GM10266 (cell line): ENCODE measurements at regions not wholly inside any gene's neighbourhood (a gene's known extent, or its start where the extent isn't known, plus 50 kb on each side); places are given as distances from the start of the nearest gene placed in this dataset.

Experiments used
- DNase-seq: peaks from one replicate; pipeline ENCODE4 v3.0.0; 2012; ENCODE audit errors: extremely low spot score
- TF ChIP-seq, protein P1 (sequence below): IDR thresholded peaks from 2 replicates; pipeline ENCODE4 v1.5.1; 2012; ENCODE audit warnings: mild to moderate bottlenecking, low read depth; ENCODE audit not compliant: control insufficient read depth, insufficient read depth; ENCODE audit errors: missing control alignments

DNA sequence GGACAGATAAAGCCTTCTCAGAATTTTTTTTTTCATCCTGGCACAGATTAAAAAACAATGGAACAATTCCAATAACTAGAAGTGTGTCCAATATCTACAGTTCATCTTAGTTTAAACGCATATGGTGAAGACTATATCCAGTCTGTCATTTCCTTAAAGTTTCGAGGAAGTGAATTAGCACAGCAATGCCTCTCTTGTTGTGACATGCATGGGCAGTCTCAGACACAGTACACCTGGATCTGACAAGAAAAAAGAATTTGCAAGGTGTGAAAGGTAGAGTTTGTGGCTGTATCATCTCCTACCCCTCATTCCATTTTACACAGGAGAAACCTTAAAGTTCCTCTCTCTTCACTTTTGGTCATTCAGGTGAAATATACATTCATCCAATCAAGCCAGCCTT is 100.6 kb upstream of the ADAMTS19 start:
- TF ChIP-seq, protein P1, sequence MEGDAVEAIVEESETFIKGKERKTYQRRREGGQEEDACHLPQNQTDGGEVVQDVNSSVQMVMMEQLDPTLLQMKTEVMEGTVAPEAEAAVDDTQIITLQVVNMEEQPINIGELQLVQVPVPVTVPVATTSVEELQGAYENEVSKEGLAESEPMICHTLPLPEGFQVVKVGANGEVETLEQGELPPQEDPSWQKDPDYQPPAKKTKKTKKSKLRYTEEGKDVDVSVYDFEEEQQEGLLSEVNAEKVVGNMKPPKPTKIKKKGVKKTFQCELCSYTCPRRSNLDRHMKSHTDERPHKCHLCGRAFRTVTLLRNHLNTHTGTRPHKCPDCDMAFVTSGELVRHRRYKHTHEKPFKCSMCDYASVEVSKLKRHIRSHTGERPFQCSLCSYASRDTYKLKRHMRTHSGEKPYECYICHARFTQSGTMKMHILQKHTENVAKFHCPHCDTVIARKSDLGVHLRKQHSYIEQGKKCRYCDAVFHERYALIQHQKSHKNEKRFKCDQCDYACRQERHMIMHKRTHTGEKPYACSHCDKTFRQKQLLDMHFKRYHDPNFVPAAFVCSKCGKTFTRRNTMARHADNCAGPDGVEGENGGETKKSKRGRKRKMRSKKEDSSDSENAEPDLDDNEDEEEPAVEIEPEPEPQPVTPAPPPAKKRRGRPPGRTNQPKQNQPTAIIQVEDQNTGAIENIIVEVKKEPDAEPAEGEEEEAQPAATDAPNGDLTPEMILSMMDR = no peak
- DNase-seq = no peak

DNA sequence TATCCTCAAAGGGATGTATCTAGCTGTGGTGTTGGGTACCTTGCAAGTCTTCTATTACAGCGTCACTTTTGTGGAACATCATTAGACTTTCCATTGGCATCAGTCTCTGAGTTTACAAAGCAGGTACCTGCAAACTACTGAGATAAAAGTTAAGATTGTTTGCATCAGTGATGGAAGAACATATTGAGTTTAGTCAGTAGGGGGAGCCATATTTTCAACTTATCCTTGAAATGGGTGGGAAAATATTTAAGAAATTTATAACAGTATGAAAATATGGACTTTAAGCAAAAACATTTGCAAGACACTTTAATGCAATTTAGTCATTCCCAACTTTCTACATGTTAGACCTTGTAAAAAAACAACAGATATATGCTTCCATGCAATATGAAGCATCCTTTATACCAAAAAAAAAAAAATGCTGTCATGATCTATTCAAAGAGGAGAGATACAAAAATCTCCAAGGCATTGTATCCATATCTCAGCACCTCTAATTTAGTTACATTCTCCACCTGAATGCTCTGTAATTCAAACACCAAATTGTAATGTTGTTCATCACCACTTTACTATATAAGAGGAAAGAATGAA is 98.6 kb upstream of the ADAMTS19 start:
- DNase-seq = no peak
- TF ChIP-seq, protein P1 = peak; percentile 32

DNA sequence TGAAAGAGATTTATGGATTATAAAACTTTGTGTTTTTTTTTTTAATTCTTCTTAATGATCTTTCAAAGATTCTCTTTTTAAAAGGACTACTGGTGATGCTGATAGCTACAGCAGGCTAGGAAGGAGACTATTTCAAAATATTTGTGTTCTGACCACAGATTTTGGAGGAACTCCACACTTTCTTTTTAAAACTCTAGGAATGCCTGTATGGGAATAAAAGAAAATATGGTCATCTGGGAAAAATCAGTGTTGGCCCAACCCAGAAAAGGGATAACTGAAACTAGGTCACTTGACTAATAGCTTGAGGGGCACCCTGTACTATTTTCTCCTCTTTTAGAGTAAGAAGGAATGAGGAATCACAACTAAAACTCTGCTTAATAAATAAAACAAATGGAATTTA is 97.6 kb upstream of the ADAMTS19 start:
- DNase-seq = no peak
- TF ChIP-seq, protein P1 = no peak

DNA sequence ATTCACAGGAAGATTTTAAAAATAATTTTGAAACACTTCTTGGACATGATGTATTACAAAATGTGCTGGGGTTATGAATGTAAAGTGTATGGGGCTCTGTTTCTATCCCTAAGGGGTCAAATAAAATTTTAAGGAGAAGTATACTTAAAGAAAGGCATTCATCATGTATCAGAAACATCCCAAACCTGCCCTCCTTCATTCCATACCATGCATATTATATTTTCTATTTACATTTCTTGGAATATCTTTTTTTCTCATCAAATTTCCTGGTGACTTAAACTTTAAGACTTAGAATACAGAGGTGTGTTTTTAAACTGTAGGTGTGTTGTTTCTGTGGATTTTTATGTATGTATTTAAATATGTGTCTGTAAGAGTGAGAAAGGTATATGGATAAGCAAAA is 96.1 kb upstream of the ADAMTS19 start:
- DNase-seq = no peak
- TF ChIP-seq, protein P1 = no peak

DNA sequence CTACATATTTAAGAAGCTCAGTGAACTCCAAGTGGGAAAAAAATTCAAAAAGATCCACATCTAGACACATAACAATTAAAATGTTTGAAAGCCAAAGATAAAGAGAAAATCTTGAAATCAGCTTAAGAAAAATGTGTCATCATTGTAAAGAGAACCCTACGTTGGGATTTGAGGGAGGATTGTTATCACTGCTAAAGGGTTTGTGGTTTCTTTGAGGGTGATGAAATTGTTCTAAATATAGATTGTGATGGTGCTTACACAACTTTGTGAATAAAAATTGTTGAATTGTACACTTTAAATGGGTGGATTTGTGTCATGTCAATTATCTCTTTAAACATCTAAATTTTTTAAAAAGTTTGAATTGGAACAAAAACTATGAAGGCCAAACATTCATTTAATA is 92.2 kb upstream of the ADAMTS19 start:
- TF ChIP-seq, protein P1 = no peak
- DNase-seq = no peak

DNA sequence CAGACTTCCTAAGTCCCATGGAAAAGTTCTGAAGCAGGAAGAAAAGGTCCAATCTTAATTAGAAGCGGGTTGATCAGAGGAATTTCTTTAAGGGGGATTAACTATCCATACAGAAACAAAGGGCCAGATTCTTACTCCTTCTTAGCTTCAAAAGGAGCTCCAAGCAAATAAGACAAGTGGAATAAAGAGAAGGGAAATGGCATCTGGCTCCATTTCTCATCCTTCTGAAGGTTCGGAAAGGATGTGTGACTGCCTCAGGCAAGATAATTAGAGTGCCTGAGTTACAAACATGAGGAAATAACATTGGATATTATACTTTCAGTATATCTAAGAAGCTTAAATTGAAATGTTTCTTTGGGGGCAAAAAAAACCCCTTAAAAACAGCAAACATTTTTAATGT is 88.1 kb upstream of the ADAMTS19 start:
- no peak for DNase-seq
- TF ChIP-seq, protein P1 = no peak

DNA sequence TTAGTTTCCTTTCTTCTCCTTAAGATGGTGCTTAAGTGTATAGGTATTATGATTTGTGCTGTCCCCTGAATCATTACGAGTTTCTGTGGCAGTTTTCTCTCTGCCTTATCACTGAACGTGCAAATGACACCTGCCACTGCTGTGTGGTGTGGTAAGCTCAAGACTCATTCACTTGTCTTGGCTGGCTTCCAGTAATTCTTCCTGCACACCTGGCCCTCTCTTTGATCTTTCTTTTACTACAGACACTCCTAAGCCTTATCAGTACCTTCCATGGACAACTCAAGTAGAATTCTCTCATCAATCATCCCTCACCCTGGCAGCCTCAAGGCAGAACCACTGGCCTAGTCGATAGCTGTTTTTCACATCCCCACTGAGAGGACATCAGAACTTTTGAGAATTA is 82.6 kb upstream of the ADAMTS19 start:
- TF ChIP-seq, protein P1 = no peak
- no peak for DNase-seq
